NCI-H2107 treated with DMSO at 0.1 percent for 48 hours (cell line): ENCODE measurements at regions not wholly inside any gene's neighbourhood (a gene's known extent, or its start where the extent isn't known, plus 50 kb on each side); places are given as distances from the start of the nearest gene placed in this dataset.
"Not testable (repeated sequence)": the region's sequence is repeated elsewhere in the genome, so short reads cannot be mapped to it uniquely, and the experiment has no call there.

Experiments
- DNase-seq: peaks from one replicate; lab custom pipeline; 2025; ENCODE audit not compliant: unreplicated experiment; lab: John Stamatoyannopoulos, UW

DNA sequence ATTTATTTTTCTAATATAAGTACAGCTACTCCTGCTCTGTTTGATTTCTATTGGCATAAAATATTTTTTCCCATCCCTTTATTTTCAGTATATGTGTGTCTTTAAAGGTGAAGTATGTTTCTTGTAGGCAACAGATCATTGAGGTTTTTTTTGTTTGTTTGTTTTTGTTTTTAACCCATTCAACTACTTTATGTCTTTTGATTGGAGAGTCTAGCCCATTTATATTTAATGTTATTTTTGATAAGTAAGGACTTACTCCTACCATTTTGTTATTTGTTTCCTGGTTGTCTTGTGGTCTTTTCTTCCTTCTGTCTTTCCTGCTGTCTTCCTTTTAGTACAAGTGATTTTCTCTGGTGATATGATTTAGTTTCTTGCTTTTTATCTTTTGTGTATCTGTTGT, 285.1 kb upstream of the PROX1 start:
- no peak for DNase-seq

DNA sequence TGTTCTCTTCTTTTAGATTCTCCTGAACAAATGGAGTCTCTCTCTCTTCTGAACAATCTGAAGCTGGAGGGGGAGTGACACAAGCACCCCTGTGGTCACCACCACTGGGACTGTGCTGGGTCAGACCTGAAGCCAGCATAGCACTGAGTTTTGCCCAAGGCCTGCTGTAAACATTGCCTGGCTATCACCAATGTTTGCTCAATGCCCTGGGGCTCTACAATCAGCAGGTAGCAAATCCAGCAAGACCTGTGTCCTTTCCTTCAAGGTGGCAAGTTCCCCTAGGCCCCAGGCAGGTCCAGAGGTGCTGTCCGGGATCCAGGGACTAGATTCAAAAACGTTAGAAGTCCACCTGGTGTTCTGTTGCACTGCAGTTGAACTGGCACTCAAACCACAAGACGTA, 282.8 kb upstream of the PROX1 start:
- no peak for DNase-seq

DNA sequence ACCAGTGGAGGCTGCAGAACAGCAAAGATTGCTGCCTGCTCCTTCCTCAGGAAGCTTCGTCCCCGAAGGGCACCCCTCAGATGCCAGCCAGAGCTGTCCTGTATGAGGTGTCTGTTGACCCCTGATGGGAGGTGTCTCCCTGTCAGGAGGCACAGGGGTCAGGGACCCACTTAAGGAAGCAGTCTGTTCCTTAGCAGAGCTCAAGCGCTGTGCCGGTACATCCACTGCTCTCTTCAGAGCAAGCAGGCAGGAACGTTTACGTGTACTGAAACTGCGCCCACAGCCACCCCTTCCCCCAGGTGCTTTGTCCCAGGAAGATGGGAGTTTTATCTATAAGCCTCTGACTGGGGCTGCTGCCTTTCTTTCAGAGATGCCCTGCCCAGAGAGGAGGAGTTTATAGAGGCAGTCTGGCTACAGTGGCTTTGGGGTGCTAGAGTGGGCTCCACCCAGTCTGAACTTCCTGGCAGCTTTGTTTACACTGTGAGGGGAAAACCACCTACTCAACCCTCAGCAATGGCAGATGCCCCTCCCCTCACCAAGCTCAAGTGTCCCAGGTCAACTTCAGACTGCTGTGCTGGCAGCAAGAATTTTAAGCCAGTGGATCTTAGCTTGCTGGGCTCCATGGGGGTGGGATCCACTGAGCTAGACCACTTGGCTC, 275.8 kb upstream of the PROX1 start:
- not testable (repeated sequence) for DNase-seq

DNA sequence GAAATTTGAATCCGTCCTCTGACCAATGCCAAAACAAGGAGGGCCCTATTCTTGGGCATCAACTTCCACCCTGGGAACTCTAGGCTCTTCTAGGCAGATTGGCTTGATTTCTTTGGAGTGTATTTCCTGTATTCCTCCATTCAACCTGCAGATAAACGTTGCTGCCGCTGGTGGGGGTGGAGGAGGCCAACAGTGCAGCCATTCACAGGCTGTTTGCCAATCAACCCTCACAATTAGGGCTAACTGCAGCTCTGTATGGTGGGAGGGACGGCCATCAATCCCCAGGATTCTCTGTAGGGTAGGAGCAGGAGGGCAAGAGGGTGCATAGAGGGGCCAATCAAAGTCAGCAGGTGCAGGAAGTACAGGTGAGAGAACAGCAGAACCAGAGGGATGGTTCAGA, 273.1 kb upstream of the PROX1 start:
- peak; percentile 17 for DNase-seq

DNA sequence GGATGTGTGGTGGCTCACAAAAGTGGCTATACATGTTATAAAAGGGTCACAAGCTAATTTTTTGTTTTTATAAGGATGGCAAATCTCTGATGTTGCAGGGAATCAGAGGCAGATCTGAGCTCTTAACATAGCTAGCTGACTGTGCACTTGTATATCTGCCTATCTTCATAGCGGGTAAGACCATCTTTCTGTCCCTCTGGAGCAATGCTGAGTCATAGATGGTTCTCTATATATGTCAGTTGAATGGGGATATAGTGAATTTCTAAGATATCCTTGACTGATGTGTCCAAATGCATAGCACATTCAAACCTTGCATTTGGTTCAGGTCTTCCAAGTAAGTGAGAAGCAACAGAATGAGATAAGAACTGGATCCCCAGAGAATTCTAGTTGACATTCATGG, 272.6 kb upstream of the PROX1 start:
- no peak for DNase-seq

DNA sequence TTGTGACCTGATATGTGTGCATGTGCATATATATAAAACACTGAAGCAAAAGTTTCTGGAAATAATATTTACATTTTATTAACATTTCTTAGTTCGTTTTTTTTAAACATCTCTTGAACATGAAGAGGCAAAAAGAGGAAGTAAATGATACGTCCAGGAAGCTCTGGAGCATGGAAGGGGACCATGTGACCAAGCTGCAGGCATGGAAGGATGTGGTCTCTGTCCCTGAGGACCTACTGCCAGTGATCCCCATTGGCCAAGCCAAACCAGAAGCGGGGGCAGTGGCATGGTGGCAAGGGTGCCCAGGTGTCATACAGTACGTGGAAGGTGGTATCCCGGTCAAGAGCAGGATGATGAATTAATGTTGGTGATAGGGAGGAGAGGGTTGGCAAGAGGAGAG, 268.3 kb upstream of the PROX1 start:
- no peak for DNase-seq

DNA sequence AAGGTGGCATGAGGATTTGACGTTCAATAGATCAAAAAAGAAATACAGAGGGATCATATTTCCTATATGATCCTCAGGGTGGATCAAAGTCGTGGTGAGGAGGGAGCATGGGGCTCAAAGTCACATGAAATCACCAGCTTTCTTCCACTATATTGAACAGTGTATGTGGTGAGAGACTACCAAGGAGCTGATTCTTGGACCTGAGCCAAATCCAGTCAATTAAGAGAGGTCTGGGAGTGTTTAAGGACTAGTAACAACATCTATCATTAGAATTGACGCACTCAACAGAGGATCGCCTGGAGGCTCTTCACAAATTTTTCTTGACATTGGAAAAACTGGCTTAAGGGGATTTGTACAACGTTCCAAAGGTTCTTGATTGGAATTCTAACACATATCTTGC, 267.7 kb upstream of the PROX1 start:
- DNase-seq = no peak

DNA sequence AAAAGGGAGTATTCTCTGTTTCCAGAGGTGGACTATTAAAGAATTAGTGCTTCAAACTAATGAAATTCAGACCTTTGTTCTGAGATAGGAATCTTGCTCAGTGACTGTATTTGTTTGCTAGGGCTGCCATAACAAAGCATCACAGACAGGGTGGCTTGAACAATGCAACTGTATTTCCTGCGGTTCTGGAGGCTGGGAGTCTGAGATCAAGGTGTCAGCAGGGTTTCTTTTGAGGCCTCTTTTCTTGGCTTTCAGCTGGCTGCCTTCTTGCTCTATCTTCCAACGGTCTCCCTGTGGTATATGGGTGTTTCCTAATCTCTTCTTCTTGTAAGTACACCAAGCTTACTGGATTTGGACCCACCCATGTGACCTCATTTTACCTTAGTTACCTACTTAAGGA, 264.6 kb upstream of the PROX1 start:
- DNase-seq = no peak

DNA sequence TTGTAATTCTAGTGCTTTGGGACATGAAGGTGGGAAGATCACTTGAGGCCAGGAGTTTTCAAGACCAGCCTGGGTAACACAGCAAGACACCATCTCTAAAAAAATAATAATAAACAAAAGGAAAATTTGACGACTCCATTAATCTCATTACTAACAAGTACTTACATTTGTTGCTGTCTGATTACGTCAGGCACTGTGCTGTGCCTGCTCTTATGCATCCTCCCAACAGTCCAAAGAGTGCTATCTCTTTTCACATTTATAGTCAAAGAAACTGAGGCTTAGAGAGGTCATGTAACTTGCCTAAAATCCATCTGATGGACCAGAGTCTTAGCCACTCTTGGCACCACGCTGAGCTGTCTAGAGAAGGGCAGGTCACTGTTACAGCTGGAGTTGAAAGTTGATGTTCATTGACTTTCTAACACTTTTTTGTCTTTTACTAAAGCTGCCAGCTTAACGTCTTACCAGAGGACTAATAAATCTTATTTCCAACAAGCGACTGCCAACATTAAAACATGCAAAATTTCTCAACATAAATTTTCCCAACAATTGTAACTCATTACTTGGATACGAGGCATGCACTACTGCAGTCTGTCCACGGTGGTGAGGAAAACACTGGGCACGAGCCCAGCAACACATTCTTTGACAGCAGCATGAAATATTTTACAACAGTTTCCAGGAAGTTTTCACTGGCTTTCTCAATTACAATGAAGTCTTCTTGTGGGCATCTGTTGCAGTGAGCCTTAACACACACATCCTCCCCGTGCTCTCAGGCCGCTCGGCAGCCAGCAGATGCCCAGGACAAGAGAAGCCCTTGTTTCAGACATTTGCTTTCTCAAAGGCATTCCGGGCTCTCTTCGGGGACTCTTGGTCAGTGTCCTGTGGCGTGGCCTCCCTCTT, 262.9 kb upstream of the PROX1 start:
- no peak for DNase-seq

DNA sequence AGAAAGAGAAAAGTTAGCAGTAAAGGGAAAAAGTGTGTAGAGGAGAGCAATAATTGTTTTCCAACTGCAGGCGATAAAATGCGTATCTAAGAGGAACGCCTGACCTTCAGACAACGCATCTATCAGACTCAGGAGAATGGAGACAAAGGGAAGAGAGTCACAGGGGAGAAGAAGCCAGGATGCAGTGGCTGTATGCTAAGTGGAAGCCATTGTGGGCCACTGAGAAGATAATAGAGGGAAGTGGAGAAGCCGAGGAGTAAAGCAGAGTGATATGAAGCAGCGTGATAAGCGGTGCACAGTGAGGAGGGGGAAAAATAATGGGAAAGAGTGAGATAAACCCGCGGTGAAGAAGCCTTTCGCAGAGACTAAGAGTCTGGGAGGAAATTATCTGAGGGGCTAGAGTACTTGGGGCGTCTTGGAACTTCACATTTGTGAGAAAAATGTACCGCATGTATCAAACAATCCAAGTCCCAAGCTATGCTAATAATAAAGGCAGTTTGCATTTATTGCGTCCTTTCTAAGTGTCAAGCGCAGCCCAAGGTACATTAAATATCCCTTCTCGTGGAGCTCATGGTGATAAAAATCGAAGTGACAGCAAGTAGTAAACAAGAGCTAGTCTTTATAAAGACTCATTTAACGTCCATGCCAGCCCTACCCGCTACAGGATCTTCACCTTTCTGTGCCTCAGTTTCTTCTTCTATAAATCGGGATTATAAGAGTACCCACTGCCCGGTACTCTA, 259.8 kb upstream of the PROX1 start:
- no peak for DNase-seq

DNA sequence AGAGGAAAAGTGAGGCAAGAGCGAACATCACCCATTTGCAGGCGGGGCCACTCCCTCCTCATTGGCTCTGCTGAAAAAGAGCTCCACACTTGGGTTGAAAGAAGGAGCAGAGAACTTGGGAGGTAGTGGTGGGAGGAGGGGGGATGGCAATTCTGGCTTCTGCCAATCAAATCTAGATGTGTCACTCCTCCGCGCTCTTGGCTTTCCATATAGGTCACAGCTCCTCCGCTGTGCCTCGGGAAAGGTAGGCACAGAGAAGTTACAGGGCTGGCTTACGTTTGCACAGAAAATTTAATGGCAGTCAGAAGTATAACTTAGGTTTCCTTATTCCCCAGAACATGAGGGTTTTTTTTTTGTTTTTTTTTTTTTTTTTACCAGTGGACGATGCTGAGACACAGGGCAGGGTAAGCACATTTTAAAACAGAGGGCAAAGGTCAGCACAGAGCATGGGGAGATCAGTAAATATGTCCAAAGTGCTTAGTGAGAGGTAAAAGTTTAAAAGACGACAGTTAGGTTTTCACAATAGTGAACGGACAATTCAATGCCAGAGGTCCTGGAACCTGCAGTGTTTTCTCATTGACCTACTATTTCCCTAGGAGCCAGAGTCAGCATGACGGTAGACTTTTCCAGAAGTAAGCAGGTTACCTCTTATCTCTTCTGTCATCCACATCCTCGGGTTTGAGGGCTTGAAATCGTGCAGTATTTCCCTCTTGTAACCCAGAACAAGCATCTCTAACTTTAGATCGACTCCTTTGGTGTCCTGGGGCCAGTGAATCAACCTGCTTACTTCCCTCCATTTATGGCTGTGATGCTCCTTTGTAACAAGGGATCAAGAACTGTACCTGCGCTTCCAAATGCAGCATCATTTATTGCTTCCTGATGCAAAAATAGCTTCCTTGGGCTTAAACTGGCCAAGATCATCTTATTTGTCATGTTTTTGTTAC, 258.9 kb upstream of the PROX1 start:
- no peak for DNase-seq

DNA sequence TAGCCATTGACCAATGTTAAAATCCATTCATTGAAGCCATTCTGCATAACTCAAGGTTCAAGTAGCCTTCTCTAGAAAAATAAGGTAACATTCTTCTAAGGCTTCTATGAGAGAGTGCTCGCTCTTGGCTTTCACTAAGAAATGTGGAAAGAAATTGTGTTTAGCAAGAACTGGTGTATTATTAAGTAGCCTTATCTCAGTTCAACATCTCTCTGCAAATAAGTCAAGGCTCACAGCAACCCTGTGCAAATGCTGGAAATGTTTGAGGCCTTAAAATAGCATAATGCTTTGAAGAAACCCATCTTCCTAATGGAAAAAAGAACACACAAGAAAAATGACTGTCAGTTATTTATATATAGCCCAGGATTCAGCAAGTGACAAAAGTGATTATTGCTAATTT, 254.1 kb upstream of the PROX1 start:
- no peak for DNase-seq

DNA sequence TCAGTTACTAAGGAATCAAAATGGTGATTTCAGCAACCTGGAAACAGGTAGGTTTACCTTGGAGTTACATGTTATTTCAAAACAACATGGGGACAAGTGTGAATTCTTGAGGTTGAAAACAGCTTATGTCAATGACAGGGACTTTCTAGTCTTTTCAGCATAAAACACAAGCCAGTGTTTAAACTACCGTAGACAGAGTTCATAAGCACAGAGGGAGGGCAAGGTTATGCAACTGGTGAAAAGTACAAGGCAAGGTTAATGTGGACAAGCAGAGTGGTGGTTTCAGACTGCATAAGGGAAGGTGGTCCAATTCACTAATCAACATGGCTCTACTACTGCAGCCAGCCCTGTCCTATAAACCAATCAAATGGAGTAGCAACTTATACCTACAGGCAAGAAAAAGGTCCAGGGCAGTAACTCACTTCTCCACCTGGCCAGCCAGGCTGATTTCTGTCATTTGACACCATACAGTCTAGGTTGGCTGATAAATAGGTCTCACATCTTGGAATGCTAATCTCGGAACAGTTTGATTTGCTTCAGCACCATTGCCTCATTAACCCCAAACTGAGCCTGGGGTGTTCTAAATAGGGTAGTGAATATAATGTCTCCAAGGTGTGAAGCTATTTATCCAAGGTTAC, 250.3 kb upstream of the PROX1 start:
- no peak for DNase-seq

DNA sequence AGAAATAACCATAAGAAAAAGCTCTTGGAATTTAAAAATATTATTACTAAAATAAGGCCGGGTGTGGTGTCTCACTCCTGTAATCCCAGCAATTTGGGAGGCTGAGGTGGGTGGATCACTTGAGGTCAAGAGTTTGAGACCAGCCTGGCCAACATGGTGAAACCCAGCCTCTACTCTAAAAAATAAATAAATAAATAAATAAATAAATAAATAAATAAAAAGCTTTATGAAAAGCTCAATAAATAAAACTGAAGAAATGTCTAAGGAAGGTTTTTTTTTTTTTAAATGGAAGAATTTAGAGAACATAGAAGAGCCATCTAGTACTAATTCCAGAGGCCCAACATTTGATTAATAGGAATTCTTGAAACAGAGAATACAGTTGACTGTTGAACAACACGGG, 249.1 kb upstream of the PROX1 start:
- no peak for DNase-seq

DNA sequence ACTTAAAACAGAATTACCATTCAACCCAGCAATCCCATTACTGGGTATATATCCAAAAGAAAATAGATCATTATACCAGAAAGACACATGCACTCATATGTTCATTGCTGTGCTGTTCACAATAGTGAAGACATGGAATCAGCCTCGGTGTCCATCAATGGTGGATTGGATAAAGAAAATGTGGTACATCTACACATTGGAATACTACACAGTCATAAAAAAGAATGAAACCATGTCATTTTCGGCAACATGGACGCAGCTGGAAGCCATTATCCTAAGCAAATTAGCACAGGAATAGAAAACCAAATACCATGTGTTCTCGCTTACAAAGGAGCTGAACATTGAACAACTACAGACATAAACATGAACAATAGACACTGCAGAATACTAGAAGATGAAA, 244.8 kb upstream of the PROX1 start:
- DNase-seq = no peak

DNA sequence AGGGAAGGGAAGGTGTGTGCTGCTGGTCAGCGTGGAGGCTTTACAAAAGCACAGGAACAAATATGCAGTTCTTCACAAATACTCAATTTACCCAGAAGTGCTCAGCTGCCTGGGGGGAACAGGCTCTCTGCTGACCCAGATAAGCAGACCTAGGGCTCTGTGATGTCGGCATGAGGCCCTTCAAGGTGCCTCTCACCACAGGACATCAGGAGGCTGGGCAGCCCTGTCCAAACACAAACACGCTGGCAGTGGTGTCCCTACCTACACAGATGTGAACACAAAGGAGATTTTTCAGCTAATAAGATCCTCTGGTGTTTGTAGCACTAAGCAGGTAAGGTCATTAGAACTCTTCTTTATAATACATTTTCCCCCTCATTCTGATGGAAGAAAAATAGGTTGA, 243.0 kb upstream of the PROX1 start:
- no peak for DNase-seq

DNA sequence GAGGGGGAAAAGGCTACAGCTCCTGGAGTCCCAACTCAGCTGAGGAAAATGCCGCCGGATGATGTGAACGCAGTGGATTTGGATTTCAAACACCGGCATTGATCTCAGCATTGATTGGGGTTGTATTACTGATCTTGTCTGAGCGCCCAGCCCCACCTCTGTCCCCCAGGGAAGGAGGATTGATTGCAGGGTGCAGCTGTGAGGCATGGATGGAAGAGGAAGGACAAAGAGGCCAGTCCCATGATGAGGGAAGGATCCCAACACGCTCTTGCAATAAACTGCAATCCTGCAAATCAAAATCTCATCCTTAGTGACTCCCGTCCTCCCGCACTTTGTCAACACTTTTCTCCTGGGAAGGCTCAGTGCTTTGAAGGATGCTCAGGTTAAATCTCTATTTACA, 242.3 kb upstream of the PROX1 start:
- no peak for DNase-seq

DNA sequence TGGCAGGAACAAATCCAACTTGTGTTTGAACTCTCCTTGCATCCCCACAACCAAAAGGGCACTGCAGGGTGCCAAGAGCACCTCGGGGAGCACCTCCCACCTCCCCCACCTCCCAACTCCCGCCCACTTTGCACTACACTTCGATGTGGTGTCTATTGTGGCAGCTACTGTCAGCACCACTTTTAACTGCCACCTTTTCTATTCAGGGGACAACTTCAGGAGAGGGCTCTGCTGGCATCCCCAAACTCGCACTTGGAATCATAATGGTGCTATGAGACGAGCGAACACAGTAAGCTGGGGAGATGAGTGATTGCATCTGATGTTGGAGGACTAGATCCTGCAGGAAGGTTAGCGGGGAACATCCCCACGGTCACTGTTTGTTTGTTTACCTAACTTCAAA, 238.2 kb upstream of the PROX1 start:
- DNase-seq = no peak

DNA sequence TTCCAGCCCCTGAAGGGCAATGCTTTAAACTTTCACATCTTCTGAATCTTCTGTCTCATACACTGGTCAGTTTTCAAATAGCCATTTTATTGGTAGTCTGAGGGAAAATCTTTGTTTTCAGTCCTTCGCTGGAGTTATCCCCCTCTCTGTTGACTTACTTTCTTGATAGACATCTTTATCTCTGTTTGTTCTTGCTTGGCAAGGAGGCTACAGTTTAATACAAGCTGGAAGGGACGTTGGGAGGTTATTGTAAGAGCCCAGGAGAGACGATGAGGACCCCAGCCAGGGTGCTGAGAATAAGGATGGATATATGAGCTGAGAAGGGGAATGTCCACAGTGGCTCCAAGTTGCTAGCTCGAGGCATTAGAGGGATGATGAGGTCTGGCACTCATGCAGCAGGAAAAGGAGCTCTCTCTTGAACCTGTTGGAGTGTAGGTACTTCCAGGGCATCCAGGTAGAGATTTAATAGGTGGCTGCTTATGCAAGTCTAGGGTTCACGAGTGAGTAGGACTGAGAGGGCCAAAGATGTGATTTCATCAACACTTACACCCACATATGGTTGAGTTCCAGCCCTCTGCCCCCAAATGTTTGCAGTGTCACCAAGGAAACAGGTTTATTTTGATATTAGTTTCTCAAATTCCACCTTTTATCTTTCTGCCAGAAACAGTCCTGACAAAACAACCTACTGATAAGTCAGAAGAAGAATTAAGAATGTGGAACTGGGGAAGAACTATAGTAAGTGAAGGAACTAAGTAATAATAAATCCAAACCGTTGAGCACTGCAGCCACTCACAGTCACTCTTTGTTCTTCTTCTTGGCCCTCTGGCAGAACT, 237.3 kb upstream of the PROX1 start:
- DNase-seq = no peak

DNA sequence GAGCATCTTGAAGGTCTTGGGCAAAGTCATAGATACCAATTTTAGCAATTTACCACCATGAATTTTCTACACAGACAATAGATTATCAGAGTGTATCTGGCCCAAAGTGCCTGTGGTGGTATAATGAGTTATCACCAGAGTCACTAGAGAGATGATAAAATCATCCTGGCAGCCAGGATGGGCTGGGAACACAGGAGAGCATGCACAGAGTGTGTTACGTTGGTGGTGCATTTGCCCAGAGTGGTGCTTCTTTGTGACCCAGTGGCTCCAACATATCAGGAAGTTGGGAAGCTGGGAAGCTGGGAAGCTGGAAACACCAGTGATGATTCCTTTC, 236.7 kb upstream of the PROX1 start:
- DNase-seq = no peak
